Brain microvascular endothelial cell (primary cell): ENCODE measurements at regions not wholly inside any gene's neighbourhood (a gene's known extent, or its start where the extent isn't known, plus 50 kb on each side); places are given as distances from the start of the nearest gene placed in this dataset.

Experiments used
- DNase-seq: peaks from one replicate; pipeline ENCODE4 v3.0.0-alpha.2; 2020
- H3K27ac ChIP-seq: fragments of 250-450 bp; sonication (Bioruptor Pico); 2 replicates; pipeline ENCODE4 v1.5.1; 2020; ENCODE audit warnings: mild to moderate bottlenecking, moderate library complexity
- H3K27me3 ChIP-seq: fragments of 250-450 bp; sonication (Bioruptor Pico); replicated peaks from 2 replicates; pipeline ENCODE4 v1.5.1; 2020; ENCODE audit warnings: mild to moderate bottlenecking
- H3K36me3 ChIP-seq: fragments of 250-450 bp; sonication (Bioruptor Pico); replicated peaks from 2 replicates; pipeline ENCODE4 v1.5.1; 2020; ENCODE audit warnings: mild to moderate bottlenecking
- H3K4me3 ChIP-seq: 2 replicates; pipeline ENCODE4 v1.5.1; 2011; ENCODE audit warnings: low read depth, mild to moderate bottlenecking, control low read depth, low read length, moderate library complexity
- in situ Hi-C: cut with HindIII; loops from 2 replicates; pipeline ENCODE4 v1.10.0; 2017; ENCODE audit warnings: low sequenced_read_pairs, low pct_ligation_motif_present
- TF ChIP-seq, protein P1 (sequence below): IDR thresholded peaks from 2 replicates; pipeline ENCODE4 v1.5.1; 2011; ENCODE audit warnings: low read depth, mild to moderate bottlenecking, moderate library complexity, low read length, control low read depth, inconsistent platforms; ENCODE audit errors: missing control alignments

DNA sequence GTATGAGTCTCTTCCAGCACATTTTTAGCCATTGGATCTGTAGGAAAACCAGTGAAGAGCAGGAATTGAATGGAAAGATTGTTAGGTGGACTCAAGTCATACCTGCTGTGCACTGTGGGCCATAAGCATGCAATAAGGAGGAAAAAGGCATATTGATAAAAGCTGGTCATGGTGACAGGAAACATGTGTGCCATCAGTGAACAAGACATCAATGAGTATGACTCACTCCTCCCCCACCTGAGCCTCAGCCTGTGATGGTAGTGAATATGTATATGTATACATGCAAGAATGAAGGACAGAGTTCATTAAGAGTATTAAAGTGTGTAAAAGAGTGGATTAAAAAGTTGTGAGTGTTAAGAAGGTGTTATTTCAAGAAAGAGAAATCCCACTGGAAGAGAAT is 164.5 kb downstream of the TMEM38B start:
- no peak overlapping the region for H3K4me3 ChIP-seq
- no peaks in the 10 kb centered on the region for H3K27me3 ChIP-seq
- DNase-seq = no peak
- H3K36me3 ChIP-seq = no peaks in the 10 kb centered on the region
- in situ Hi-C loops = no loop called here
- H3K27ac ChIP-seq = no peak overlapping the region
- TF ChIP-seq, protein P1, sequence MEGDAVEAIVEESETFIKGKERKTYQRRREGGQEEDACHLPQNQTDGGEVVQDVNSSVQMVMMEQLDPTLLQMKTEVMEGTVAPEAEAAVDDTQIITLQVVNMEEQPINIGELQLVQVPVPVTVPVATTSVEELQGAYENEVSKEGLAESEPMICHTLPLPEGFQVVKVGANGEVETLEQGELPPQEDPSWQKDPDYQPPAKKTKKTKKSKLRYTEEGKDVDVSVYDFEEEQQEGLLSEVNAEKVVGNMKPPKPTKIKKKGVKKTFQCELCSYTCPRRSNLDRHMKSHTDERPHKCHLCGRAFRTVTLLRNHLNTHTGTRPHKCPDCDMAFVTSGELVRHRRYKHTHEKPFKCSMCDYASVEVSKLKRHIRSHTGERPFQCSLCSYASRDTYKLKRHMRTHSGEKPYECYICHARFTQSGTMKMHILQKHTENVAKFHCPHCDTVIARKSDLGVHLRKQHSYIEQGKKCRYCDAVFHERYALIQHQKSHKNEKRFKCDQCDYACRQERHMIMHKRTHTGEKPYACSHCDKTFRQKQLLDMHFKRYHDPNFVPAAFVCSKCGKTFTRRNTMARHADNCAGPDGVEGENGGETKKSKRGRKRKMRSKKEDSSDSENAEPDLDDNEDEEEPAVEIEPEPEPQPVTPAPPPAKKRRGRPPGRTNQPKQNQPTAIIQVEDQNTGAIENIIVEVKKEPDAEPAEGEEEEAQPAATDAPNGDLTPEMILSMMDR = no peak

DNA sequence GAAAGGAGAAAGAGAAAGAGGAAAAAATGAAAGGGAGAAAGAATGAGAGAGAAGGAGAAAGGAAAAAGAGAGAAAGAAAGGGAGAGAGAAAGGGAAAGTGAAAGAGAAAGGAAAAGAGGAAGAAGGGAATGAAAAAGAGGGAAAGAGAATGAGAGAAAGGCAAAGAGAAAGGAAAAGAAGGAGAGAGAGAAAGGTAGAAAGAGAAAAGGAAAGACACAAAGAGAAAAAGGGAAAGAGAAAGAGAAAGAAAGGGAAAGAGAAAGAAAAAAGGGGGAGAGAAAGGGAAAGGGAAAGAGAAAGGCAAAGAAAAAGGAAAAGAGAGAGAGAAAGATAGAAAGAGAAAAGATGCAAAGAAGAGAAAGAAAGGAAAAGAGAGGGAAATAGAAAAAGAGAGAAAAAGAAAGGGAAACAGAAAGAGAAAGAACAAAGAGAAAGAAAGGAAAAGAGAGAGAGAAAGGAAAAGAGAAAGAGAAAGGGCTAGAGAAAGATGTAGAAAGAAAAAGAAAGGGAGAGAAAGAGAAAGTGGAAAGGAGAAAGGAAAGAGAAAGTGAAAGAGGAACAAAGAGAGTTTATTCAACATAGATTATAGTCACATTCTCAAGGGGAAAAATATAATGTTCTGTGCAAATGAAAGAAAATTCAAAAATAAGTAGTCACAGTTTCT is 165.2 kb downstream of the TMEM38B start:
- no peak overlapping the region for H3K4me3 ChIP-seq
- H3K36me3 ChIP-seq = no peaks in the 10 kb centered on the region
- H3K27me3 ChIP-seq = no peaks in the 10 kb centered on the region
- DNase-seq = no peak
- TF ChIP-seq, protein P1 = no peak
- in situ Hi-C loops = no loop called here
- no peak overlapping the region for H3K27ac ChIP-seq

DNA sequence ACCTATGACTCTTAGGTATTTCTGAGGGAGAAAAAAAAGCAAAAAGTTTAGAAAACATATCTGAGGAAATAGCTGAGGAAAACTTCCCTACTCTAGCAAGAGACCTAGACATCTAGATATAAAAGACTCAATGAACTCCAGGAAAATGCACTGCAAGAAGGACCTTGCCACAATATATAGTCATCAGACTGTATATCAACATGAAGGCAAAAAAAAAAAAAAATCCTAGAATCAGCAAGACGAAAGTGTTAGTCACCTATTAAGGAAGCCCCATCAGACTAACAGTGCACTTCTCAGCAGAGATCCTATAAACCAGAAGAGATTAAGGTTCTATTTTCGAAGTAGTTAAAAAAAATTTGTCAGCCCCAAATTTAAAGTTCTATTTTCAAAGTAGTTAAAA is 166.2 kb downstream of the TMEM38B start:
- Histone ChIP-seq H3K27ac (no peak overlapping the region), H3K4me3 (no peak overlapping the region), H3K36me3 (no peaks in the 10 kb centered on the region), H3K27me3 (no peaks in the 10 kb centered on the region)
- in situ Hi-C loops = no loop called here
- no peak for DNase-seq
- TF ChIP-seq, protein P1 = no peak

DNA sequence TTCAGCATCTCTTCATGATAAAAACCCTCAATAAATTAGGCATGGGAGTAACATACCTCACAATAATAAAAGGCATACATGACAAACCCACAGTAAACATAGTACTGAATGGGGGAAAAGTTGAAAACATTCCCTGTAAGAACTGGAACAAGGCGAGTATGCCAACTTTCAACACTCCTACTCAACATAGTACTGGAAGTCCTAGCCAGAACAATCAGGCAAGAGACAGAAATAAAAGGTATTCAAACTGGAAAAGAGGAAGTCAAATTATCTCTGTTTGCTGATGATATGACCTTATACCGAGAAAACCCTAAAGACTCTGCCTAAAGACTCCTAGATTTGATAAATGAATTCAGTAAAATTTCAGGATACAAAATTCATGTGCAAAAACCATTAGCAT is 167.6 kb downstream of the TMEM38B start:
- TF ChIP-seq, protein P1 = no peak
- H3K27ac ChIP-seq = no peak overlapping the region
- DNase-seq = no peak
- no peak overlapping the region for H3K4me3 ChIP-seq
- in situ Hi-C loops = no loop called here
- no peaks in the 10 kb centered on the region for H3K36me3 ChIP-seq
- no peaks in the 10 kb centered on the region for H3K27me3 ChIP-seq

GRCh38 chr9:105864248-105864898 is 170.0 kb downstream of the TMEM38B start:
- DNase-seq = no peak
- in situ Hi-C loops = no loop called here
- Histone ChIP-seq H3K36me3 (no peaks in the 10 kb centered on the region), H3K27me3 (no peaks in the 10 kb centered on the region), H3K27ac (no peak overlapping the region), H3K4me3 (no peak overlapping the region)
- TF ChIP-seq, protein P1 = no peak
